ENCODE measurements at regions not wholly inside any gene's neighbourhood (a gene's known extent, or its start where the extent isn't known, plus 50 kb on each side); places are given as distances from the start of the nearest gene placed in this dataset.

DNA sequence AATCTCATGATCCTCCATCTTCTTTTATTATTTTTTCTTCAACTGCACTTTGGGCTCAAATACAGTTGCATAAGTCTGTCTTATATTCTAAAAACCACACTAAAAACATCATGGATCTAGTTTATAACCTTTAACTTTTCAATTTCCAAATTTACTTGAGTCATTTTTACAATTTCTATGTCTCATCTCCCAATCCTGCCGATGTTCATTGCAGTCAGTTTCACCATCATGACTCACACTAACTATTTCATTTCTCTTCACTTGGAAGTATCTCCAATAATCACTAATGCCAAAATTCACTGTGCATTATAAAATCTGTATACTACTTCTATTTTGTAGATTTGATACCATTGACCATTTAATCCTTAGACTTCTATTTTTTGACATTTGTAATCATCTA is 806.9 kb upstream of the SORCS1 start:
- TF ChIP-seq POLR2AphosphoS5 (IDR thresholded peaks at IDR 0.05; ENCODE audit: borderline replicate concordance, low read depth, low read length) (no peak), EZH2 (IDR thresholded peaks at IDR 0.05) (no peak)

Data from SK-N-MC (cell line).